ENCODE measurements at regions not wholly inside any gene's neighbourhood (a gene's known extent, or its start where the extent isn't known, plus 50 kb on each side); places are given as distances from the start of the nearest gene placed in this dataset.

- TF ChIP-seq RAD21 (IDR thresholded peaks at IDR 0.05) (no peak), CTCF (IDR thresholded peaks at IDR 0.05; ENCODE audit: low read depth, low read length, missing input control) (no peak), TAF1 (conservative IDR thresholded peaks at IDR 0.05) (no peak), JUND (IDR thresholded peaks at IDR 0.05) (no peak)
Measured at GRCh38 chr1:4149281-4149680, 249.2 kb upstream of the C1orf174 start.
